ENCODE measurements at regions not wholly inside any gene's neighbourhood (a gene's known extent, or its start where the extent isn't known, plus 50 kb on each side); places are given as distances from the start of the nearest gene placed in this dataset.

- no peak for DNase-seq (ENCODE audit: low spot score)
- TF ChIP-seq REST (IDR thresholded peaks at IDR 0.05) (no peak), GABPA (IDR thresholded peaks at IDR 0.05 in 1 of 2, conservative IDR thresholded peaks at IDR 0.05 in 1 of 2) (no peak), MAX (IDR thresholded peaks at IDR 0.05) (no peak), RAD21 (IDR thresholded peaks at IDR 0.05) (no peak)
- Histone ChIP-seq H3K9me3 (ENCODE audit: control insufficient read depth in 4 of 4, low read length in 3 of 4) (no peaks in the 10 kb centered on the region), H3K9ac (ENCODE audit: low read depth in 1 of 2, low read length in 2 of 2) (no peak overlapping the region), H3K27me3 (ENCODE audit: control insufficient read depth in 4 of 4, insufficient read depth in 4 of 4, low read length in 3 of 4) (no peaks in the 10 kb centered on the region), H3K4me3 (ENCODE audit: low read depth in 1 of 3, low read length in 3 of 3) (no peak overlapping the region), H3K36me3 (ENCODE audit: control insufficient read depth in 4 of 4, insufficient read depth in 3 of 4, low read depth in 1 of 4, low read length in 3 of 4) (no peaks in the 10 kb centered on the region), H3K4me1 (ENCODE audit: control insufficient read depth in 4 of 4, insufficient read depth in 4 of 4, low read length in 3 of 4) (peaks cover 0 to 2% (median 0%) of the 10 kb centered on the region in 4 donors), H3K27ac (ENCODE audit: low read depth in 1 of 2, low read length in 2 of 2) (no peak overlapping the region)
- 88% methylated on average over 5 of the region's 5 CpGs for WGBS
Observed at GRCh38 chr1:244255426-244255965, 196.2 kb downstream of the ADSS2 start.

GRCh38 chr1:244256086-244256676, 195.5 kb downstream of the ADSS2 start:
- Histone ChIP-seq H3K9me3 (ENCODE audit: control insufficient read depth in 4 of 4, low read length in 3 of 4) (no peaks in the 10 kb centered on the region), H3K4me1 (ENCODE audit: control insufficient read depth in 4 of 4, insufficient read depth in 4 of 4, low read length in 3 of 4) (peaks cover 0 to 2% (median 0%) of the 10 kb centered on the region in 4 donors), H3K27ac (ENCODE audit: low read depth in 1 of 2, low read length in 2 of 2) (no peak overlapping the region), H3K4me3 (ENCODE audit: low read depth in 1 of 3, low read length in 3 of 3) (no peak overlapping the region), H3K9ac (ENCODE audit: low read depth in 1 of 2, low read length in 2 of 2) (no peak overlapping the region), H3K36me3 (ENCODE audit: control insufficient read depth in 4 of 4, insufficient read depth in 3 of 4, low read depth in 1 of 4, low read length in 3 of 4) (no peaks in the 10 kb centered on the region), H3K27me3 (ENCODE audit: control insufficient read depth in 4 of 4, insufficient read depth in 4 of 4, low read length in 3 of 4) (no peaks in the 10 kb centered on the region)
- DNase-seq (ENCODE audit: low spot score), result no peak
- WGBS, result 81% methylated on average over 13 of the region's 13 CpGs
- TF ChIP-seq ZBTB33 (IDR thresholded peaks at IDR 0.05), result no peak

- 87% methylated on average over 3 of the region's 3 CpGs for WGBS
- TF ChIP-seq HNF4G (IDR thresholded peaks at IDR 0.05), result no peak
- no peak for TF ChIP-seq HNF4A (conservative IDR thresholded peaks at IDR 0.05)
- TF ChIP-seq SP1 (IDR thresholded peaks at IDR 0.05), result no peak
- H3K27me3 ChIP-seq (ENCODE audit: control insufficient read depth in 4 of 4, insufficient read depth in 4 of 4, low read length in 3 of 4), result no peaks in the 10 kb centered on the region
- H3K4me3 ChIP-seq (ENCODE audit: low read depth in 1 of 3, low read length in 3 of 3), result no peak overlapping the region
- H3K36me3 ChIP-seq (ENCODE audit: control insufficient read depth in 4 of 4, insufficient read depth in 3 of 4, low read depth in 1 of 4, low read length in 3 of 4), result no peaks in the 10 kb centered on the region
- DNase-seq (ENCODE audit: low spot score), result no peak
- no peak overlapping the region for H3K27ac ChIP-seq (ENCODE audit: low read depth in 1 of 2, low read length in 2 of 2)
- H3K9ac ChIP-seq (ENCODE audit: low read depth in 1 of 2, low read length in 2 of 2), result no peak overlapping the region
- H3K4me1 ChIP-seq (ENCODE audit: control insufficient read depth in 4 of 4, insufficient read depth in 4 of 4, low read length in 3 of 4), result no peaks in the 10 kb centered on the region
- H3K9me3 ChIP-seq (ENCODE audit: control insufficient read depth in 4 of 4, low read length in 3 of 4), result no peaks in the 10 kb centered on the region
Observed at GRCh38 chr1:244264163-244264562, 187.5 kb downstream of the ADSS2 start.

Data from liver (tissue), 7 donors.